HEK293 (cell line): ENCODE measurements at regions not wholly inside any gene's neighbourhood (a gene's known extent, or its start where the extent isn't known, plus 50 kb on each side); places are given as distances from the start of the nearest gene placed in this dataset.

Experiments used
- ZFHX2 ChIP-seq: fragments of 450-650 bp; formaldehyde crosslinking; conservative IDR thresholded peaks from 2 replicates; pipeline ENCODE4 v1.5.1; 2016; ENCODE audit warnings: missing biosample characterization, missing genetic modification characterization
- ZNF10 ChIP-seq: fragments of 450-650 bp; formaldehyde crosslinking; IDR thresholded peaks from 2 replicates; pipeline ENCODE4 v1.5.1; 2017; ENCODE audit warnings: missing biosample characterization, missing genetic modification characterization
- ZNF37A ChIP-seq: fragments of 450-650 bp; IDR thresholded peaks from 2 replicates; pipeline ENCODE4 v1.5.1; 2018; ENCODE audit warnings: missing biosample characterization, missing genetic modification characterization
- TF ChIP-seq, protein P1 (sequence below): fragments of 450-650 bp; formaldehyde crosslinking; IDR thresholded peaks from 2 replicates; pipeline ENCODE4 v1.5.1; 2016; ENCODE audit warnings: missing biosample characterization, missing genetic modification characterization
- TF ChIP-seq, protein P2 (sequence below): fragments of 450-650 bp; formaldehyde crosslinking; IDR thresholded peaks from 2 replicates; pipeline ENCODE4 v1.5.1; 2016; ENCODE audit warnings: missing biosample characterization, missing genetic modification characterization
- TF ChIP-seq, protein P3 (sequence below): fragments of 450-650 bp; formaldehyde crosslinking; IDR thresholded peaks from 2 replicates; pipeline ENCODE4 v1.5.1; 2016; ENCODE audit warnings: missing biosample characterization, missing genetic modification characterization

DNA sequence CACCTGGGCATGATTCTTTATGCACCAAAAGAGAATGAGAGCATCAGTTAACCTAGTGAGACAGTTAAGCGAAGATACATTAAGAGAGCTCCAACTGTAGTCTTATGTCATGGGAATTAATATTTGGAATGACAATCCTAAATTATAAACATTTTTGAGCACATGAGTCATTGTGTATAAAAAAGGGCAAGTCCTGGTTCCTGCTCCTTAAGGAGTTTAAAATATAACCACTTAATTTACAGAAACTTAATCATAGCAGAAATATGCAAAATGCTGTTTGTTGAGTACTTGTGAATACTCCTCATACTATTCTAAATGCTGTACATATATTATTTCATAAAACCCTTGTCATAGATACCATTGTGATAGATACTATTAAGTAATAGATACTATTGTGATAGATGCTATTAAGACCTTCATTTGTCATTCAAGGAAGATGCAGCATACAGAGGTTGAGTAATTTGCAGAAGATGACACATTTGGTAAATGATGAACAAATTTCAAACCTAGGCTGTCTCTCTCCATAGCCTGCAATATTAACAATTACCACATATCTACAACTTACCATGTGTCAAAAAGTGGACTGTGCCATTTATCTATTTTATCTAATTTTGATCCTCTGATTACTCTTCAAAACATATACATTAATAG lies 301.0 kb downstream of the TBC1D4 start:
- TF ChIP-seq, protein P1, sequence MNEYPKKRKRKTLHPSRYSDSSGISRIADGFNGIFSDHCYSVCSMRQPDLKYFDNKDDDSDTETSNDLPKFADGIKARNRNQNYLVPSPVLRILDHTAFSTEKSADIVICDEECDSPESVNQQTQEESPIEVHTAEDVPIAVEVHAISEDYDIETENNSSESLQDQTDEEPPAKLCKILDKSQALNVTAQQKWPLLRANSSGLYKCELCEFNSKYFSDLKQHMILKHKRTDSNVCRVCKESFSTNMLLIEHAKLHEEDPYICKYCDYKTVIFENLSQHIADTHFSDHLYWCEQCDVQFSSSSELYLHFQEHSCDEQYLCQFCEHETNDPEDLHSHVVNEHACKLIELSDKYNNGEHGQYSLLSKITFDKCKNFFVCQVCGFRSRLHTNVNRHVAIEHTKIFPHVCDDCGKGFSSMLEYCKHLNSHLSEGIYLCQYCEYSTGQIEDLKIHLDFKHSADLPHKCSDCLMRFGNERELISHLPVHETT: no peak
- TF ChIP-seq, protein P2, sequence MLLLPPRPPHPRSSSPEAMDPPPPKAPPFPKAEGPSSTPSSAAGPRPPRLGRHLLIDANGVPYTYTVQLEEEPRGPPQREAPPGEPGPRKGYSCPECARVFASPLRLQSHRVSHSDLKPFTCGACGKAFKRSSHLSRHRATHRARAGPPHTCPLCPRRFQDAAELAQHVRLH: no peak
- TF ChIP-seq, protein P3, sequence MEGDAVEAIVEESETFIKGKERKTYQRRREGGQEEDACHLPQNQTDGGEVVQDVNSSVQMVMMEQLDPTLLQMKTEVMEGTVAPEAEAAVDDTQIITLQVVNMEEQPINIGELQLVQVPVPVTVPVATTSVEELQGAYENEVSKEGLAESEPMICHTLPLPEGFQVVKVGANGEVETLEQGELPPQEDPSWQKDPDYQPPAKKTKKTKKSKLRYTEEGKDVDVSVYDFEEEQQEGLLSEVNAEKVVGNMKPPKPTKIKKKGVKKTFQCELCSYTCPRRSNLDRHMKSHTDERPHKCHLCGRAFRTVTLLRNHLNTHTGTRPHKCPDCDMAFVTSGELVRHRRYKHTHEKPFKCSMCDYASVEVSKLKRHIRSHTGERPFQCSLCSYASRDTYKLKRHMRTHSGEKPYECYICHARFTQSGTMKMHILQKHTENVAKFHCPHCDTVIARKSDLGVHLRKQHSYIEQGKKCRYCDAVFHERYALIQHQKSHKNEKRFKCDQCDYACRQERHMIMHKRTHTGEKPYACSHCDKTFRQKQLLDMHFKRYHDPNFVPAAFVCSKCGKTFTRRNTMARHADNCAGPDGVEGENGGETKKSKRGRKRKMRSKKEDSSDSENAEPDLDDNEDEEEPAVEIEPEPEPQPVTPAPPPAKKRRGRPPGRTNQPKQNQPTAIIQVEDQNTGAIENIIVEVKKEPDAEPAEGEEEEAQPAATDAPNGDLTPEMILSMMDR: no peak
- no peak for TF ChIP-seq ZNF37A (tag by site-specific recombination)
- TF ChIP-seq ZNF10: no peak
- no peak for TF ChIP-seq ZFHX2 (tag by site-specific recombination)
